Fibroblast of villous mesenchyme (primary cell): ENCODE measurements at regions not wholly inside any gene's neighbourhood (a gene's known extent, or its start where the extent isn't known, plus 50 kb on each side); places are given as distances from the start of the nearest gene placed in this dataset.
"Not testable (repeated sequence)": the region's sequence is repeated elsewhere in the genome, so short reads cannot be mapped to it uniquely, and the experiment has no call there.

Experiments
- DNase-seq: peaks from one replicate; pipeline ENCODE4 v3.0.0-alpha.2; 2010; ENCODE audit warnings: low read depth
- H3K4me3 ChIP-seq: 2 replicates; pipeline ENCODE4 v1.5.1; 2011; ENCODE audit warnings: low read depth, mild to moderate bottlenecking, low read length
- CTCF ChIP-seq: IDR thresholded peaks from 2 replicates; pipeline ENCODE4 v1.5.1; 2012; ENCODE audit warnings: low read depth, mild to moderate bottlenecking, low read length; ENCODE audit not compliant: insufficient read depth

DNA sequence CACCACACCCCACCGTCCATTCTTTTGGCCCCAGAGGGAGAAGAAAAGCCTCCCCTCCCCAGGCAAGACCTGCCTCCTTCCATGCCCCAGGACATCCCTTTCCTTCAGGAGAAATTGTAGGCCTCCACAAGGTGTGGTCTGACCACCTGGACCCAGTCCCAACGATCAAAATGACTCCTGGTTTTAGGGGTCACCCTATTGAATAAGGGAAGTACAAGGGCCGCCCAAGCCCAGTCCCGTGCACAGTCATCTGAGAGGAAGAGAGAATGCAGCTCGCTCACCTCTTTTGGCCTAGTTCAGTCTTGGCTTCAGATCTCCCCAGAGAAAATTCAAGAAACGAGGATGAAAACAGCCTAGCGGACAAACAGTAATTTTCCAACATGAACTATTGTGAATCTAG lies 249.1 kb downstream of the UACA start:
- DNase-seq = no peak
- TF ChIP-seq CTCF = no peak
- no peak overlapping the region for H3K4me3 ChIP-seq

- H3K4me3 ChIP-seq = no peak overlapping the region
- TF ChIP-seq CTCF = no peak
- no peak for DNase-seq
Measured at GRCh38 chr15:70513819-70514218, 249.5 kb downstream of the UACA start.

GRCh38 chr15:70512772-70513362 lies 250.5 kb downstream of the UACA start:
- DNase-seq = peak; percentile 67
- no peak overlapping the region for H3K4me3 ChIP-seq
- peak; percentile 93 for TF ChIP-seq CTCF

DNA sequence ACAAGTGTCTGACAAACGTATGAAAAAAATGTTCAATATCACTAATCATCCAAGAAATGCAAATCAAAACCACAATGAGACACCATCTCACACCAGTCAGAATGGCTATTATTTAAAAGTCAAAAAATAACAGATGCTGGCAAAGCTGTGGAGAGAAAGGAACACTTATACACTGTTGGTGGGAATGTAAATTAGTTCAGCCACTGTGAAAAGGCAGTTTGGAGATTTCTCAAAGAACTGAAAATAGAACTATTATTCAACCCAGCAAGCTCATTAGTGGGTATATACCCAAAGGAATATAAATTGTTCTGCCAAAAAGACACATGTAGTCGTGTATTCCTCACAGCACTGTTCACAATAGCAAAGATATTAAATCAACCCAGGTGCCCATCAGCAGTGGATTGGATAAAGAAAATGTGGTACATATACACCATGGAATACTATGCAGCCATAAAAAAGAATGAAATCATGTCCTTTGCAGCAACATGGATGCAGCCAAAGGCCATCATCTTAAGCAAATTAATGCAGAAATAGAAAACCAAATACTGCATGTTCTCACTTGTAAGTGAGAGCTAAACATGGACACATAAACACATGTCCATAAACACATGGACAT lies 251.3 kb downstream of the UACA start:
- not testable (repeated sequence) for H3K4me3 ChIP-seq, DNase-seq

DNA sequence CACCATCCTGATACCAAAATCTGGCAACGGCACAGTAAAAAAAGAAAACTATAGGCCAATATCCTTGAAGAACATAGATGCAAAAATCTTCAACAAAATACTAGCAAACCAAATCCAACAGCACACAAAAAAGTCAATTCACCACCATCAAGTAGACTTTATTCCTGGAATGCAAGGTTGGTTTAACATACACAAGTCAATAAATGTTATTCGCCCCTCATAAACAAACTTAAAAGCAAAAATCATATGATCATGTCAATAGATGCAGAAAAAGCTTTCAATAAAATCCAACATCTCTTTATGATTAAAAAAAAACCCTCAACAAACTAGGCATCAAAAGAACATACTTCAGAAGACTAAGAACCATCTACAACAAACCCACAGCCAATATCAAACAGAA lies 252.9 kb downstream of the UACA start:
- TF ChIP-seq CTCF = no peak
- DNase-seq = no peak
- H3K4me3 ChIP-seq = no peak overlapping the region

DNA sequence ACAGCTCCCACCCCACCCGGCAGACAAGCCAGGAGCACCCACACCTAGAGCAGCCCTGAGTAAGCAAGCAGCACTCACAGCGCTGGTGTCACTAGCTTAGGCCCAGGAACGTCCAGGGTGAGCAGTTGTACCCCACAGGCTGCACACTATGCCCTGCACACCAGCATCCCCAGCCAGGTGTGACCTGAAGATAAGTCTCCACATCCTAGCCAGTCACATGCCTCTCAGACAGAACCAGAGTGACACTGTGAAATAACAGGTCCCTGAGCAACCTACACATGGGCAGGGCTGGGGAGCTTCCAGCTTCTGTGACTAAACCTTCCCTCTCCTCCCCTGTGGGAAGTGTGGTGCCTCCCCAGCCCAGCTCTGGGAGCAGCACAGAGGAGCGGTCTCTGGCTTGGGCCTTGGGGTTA lies 253.6 kb downstream of the UACA start:
- no peak for TF ChIP-seq CTCF
- DNase-seq = no peak
- no peak overlapping the region for H3K4me3 ChIP-seq

GRCh38 chr15:70509282-70509662 lies 254.1 kb downstream of the UACA start:
- no peak for DNase-seq
- no peak for TF ChIP-seq CTCF
- H3K4me3 ChIP-seq = no peak overlapping the region
